Trophoblast cell (in vitro differentiated cells and primary cell): ENCODE measurements at regions not wholly inside any gene's neighbourhood (a gene's known extent, or its start where the extent isn't known, plus 50 kb on each side); places are given as distances from the start of the nearest gene placed in this dataset.

Experiments used
- DNase-seq, 2 donors: peaks; one replicate each; pipeline ENCODE4 v3.0.0-alpha.2; 2016
- H2AFZ ChIP-seq: 2 replicates; pipeline ENCODE4 v1.6.1; 2013; ENCODE audit warnings: low read length, moderate library complexity, mild to moderate bottlenecking; ENCODE audit not compliant: insufficient read depth, poor library complexity
- H2AK5ac ChIP-seq: 2 replicates; pipeline ENCODE4 v1.6.1; 2013; ENCODE audit warnings: mild to moderate bottlenecking, low read length
- H2BK120ac ChIP-seq: 2 replicates; pipeline ENCODE4 v1.6.1; 2013; ENCODE audit warnings: low read length, mild to moderate bottlenecking, moderate library complexity; ENCODE audit not compliant: insufficient read depth, poor library complexity
- H2BK12ac ChIP-seq: 2 replicates; pipeline ENCODE4 v1.6.1; 2013; ENCODE audit warnings: mild to moderate bottlenecking, low read length, moderate library complexity
- H2BK5ac ChIP-seq: 2 replicates; pipeline ENCODE4 v1.6.1; 2013; ENCODE audit warnings: low read length, low read depth, moderate library complexity, mild to moderate bottlenecking; ENCODE audit not compliant: poor library complexity
- H3K14ac ChIP-seq: 2 replicates; pipeline ENCODE4 v1.6.1; 2013; ENCODE audit warnings: mild to moderate bottlenecking, low read length
- H3K18ac ChIP-seq: 2 replicates; pipeline ENCODE4 v1.6.1; 2013; ENCODE audit warnings: mild to moderate bottlenecking, low read length
- H3K23ac ChIP-seq: 2 replicates; pipeline ENCODE4 v1.6.1; 2013; ENCODE audit warnings: low read length
- H3K27ac ChIP-seq: 2 replicates; pipeline ENCODE4 v1.5.1; 2013; ENCODE audit warnings: low read depth, mild to moderate bottlenecking, inconsistent platforms, low read length, moderate library complexity
- H3K27me3 ChIP-seq: 2 replicates; pipeline ENCODE4 v1.6.1; 2013; ENCODE audit warnings: inconsistent platforms, mild to moderate bottlenecking, low read length, moderate library complexity; ENCODE audit not compliant: insufficient read depth
- H3K36me3 ChIP-seq, 2 experiments: 1 replicate in 1 of 2; 2 replicates in 1 of 2; pipeline ENCODE4 v1.6.1; 2013; ENCODE audit warnings: low read length in 2 of 2, mild to moderate bottlenecking in 2 of 2, moderate library complexity in 1 of 2; ENCODE audit not compliant: insufficient read depth in 2 of 2, control insufficient read depth in 1 of 2
- H3K4ac ChIP-seq: 2 replicates; pipeline ENCODE4 v1.6.1; 2013; ENCODE audit warnings: low read depth, mild to moderate bottlenecking, low read length, moderate library complexity
- H3K4me1 ChIP-seq, 2 experiments: 1 replicate in 1 of 2; 2 replicates in 1 of 2; pipeline ENCODE4 v1.6.1; 2013; ENCODE audit warnings: low read length in 2 of 2, mild to moderate bottlenecking in 2 of 2, moderate library complexity in 1 of 2; ENCODE audit not compliant: insufficient read depth in 2 of 2, control insufficient read depth in 1 of 2
- H3K4me2 ChIP-seq: 2 replicates; pipeline ENCODE4 v1.6.1; 2013; ENCODE audit warnings: inconsistent platforms, mild to moderate bottlenecking, low read length, moderate library complexity
- H3K4me3 ChIP-seq: 2 replicates; pipeline ENCODE4 v1.5.1; 2013; ENCODE audit warnings: mild to moderate bottlenecking, low read depth, low read length, inconsistent platforms
- H3K79me1 ChIP-seq: one replicate; pipeline ENCODE4 v1.6.1; 2013; ENCODE audit warnings: low read length
- H3K79me2 ChIP-seq: 2 replicates; pipeline ENCODE4 v1.6.1; 2013; ENCODE audit warnings: low read length, mild to moderate bottlenecking; ENCODE audit not compliant: control insufficient read depth, insufficient read depth, poor library complexity
- H3K9ac ChIP-seq: 2 replicates; pipeline ENCODE4 v1.6.1; 2013; ENCODE audit warnings: mild to moderate bottlenecking, low read length
- H3K9me3 ChIP-seq: 2 replicates; pipeline ENCODE4 v1.6.1; 2013; ENCODE audit warnings: low read depth, mild to moderate bottlenecking, control low read depth, inconsistent platforms, low read length; ENCODE audit not compliant: insufficient read depth
- H4K12ac ChIP-seq: 2 replicates; pipeline ENCODE4 v1.6.1; 2013; ENCODE audit warnings: low read depth, mild to moderate bottlenecking, low read length, moderate library complexity
- H4K8ac ChIP-seq: 2 replicates; pipeline ENCODE4 v1.6.1; 2013; ENCODE audit warnings: low read depth, mild to moderate bottlenecking, low read length, moderate library complexity
- H4K91ac ChIP-seq: one replicate; pipeline ENCODE4 v1.6.1; 2013; ENCODE audit warnings: low read depth, mild to moderate bottlenecking, low read length, moderate library complexity
- WGBS: extraction: QIAGEN DNeasy Blood & Tissue Kit; methylation state at CpG from one replicate; pipeline ENCODE4 v1.1.7; 2013; ENCODE audit warnings: missing lambda C conversion rate; ENCODE audit not compliant: insufficient read length, insufficient coverage; ENCODE audit errors: extremely low coverage; 5-methylcytosine and 5-hydroxymethylcytosine counted together

DNA sequence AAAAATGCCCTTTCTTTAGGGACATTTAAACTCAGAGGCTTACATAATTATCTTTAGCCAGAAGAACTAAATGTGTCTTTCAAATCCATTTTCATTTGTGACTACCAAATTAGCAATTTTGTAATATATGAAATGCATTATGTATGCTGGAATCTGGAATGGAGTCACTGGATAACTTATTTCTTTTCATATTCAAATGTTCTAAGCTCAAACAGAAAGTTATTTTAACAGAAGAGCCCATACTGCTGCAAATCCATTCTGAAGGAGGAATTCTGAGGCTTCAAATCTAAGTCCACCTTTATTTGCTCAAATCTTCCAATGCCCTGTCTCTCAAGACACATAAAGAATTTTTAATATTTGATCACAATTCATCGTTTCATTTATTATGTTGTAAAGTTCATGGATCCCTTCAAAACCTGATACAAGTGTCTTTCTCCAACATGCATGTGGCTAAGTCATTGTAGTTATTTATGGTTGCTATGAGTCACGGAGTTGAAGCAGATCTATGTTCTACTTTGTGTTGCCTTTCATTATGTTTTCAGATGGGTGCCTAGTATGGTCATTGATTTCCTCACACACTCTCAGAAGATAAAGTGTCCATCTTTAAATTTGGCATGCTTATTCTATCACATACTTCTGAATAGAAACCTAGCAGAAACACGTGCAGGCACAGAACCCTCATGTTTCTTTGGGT lies 214.8 kb upstream of the GCFC2 start:
- Histone ChIP-seq H2AFZ (no peak overlapping the region), H3K27ac (no peak overlapping the region), H3K4me3 (no peak overlapping the region), H3K9me3 (no peaks in the 10 kb centered on the region), H2BK12ac (no peak overlapping the region), H3K79me1 (no peaks in the 10 kb centered on the region), H3K9ac (no peak overlapping the region), H4K91ac (no peak overlapping the region), H2BK5ac (no peak overlapping the region), H3K36me3 (no peaks in the 10 kb centered on the region), H4K12ac (no peak overlapping the region), H3K14ac (no peak overlapping the region), H2BK120ac (no peak overlapping the region), H4K8ac (no peak overlapping the region), H3K4me2 (no peak overlapping the region), H2AK5ac (no peak overlapping the region), H3K27me3 (no peaks in the 10 kb centered on the region), H3K79me2 (no peaks in the 10 kb centered on the region), H3K4me1 (no peaks in the 10 kb centered on the region), H3K4ac (no peak overlapping the region), H3K23ac (no peak overlapping the region), H3K18ac (no peak overlapping the region)
- no CpG with 5 or more reads among the region's 3 CpGs for WGBS
- no peak for DNase-seq

GRCh38 chr2:75922191-75922590 lies 211.5 kb upstream of the GCFC2 start:
- no peak overlapping the region for H3K9ac ChIP-seq
- H2BK5ac ChIP-seq, result no peak overlapping the region
- H2AK5ac ChIP-seq, result no peak overlapping the region
- H3K27me3 ChIP-seq, result no peaks in the 10 kb centered on the region
- no peaks in the 10 kb centered on the region for H3K36me3 ChIP-seq
- no peak overlapping the region for H2AFZ ChIP-seq
- no peak overlapping the region for H2BK120ac ChIP-seq
- no peak overlapping the region for H3K4me3 ChIP-seq
- H3K4me1 ChIP-seq, result no peaks in the 10 kb centered on the region
- no peak overlapping the region for H3K4ac ChIP-seq
- H3K23ac ChIP-seq, result no peak overlapping the region
- DNase-seq, result no peak
- no peaks in the 10 kb centered on the region for H3K9me3 ChIP-seq
- no peak overlapping the region for H4K91ac ChIP-seq
- no peak overlapping the region for H4K12ac ChIP-seq
- H3K18ac ChIP-seq, result no peak overlapping the region
- no peak overlapping the region for H2BK12ac ChIP-seq
- H3K27ac ChIP-seq, result no peak overlapping the region
- H3K79me2 ChIP-seq, result no peaks in the 10 kb centered on the region
- H3K79me1 ChIP-seq, result no peaks in the 10 kb centered on the region
- H3K14ac ChIP-seq, result no peak overlapping the region
- H3K4me2 ChIP-seq, result no peak overlapping the region
- no peak overlapping the region for H4K8ac ChIP-seq
- no CpG with 5 or more reads among the region's 2 CpGs for WGBS

DNA sequence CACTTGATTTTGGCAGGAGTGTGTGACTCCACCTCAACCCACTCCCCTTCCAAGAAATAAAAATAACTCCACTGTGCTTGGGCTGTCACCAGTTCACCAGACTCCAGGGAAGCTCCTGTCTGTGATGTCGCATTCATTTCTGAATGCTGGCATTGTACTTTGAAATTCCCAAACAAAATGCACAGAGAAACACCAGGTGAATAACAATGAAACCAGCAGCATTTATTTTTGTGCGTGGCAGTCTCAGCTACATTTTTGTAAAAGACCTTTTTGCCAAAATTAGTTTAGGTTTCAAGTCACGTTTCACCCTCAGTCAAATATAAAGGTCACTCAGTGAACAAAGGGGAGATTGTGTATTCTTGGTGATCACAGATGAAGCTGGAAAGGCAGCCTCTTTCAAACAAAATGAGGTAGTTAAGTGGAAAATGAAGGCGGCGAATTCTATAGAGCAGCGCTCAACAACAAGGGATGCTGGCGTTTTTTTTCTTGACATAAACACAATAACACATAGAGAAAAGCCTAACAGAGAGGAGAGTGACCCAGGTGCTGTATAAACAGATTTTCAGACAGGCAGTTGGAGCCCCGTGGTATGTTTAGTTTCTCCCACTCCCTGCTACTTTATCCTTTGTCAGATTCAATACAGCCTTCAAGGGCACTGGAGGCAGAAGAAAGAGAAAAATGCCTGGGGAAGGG lies 210.3 kb upstream of the GCFC2 start:
- Histone ChIP-seq H2BK12ac (no peak overlapping the region), H4K8ac (no peak overlapping the region)

GRCh38 chr2:75915851-75916634 lies 205.3 kb upstream of the GCFC2 start:
- Histone ChIP-seq H3K4me2 (no peak overlapping the region), H3K79me2 (no peaks in the 10 kb centered on the region), H4K8ac (no peak overlapping the region), H3K18ac (no peak overlapping the region), H3K23ac (no peak overlapping the region), H2BK120ac (no peak overlapping the region), H3K9me3 (no peaks in the 10 kb centered on the region), H2AFZ (no peak overlapping the region), H4K91ac (no peak overlapping the region), H3K4me1 (no peaks in the 10 kb centered on the region), H2BK5ac (no peak overlapping the region), H2AK5ac (no peak overlapping the region), H3K4ac (no peak overlapping the region), H3K27ac (no peak overlapping the region), H3K79me1 (no peaks in the 10 kb centered on the region), H4K12ac (no peak overlapping the region), H3K4me3 (no peak overlapping the region), H3K36me3 (no peaks in the 10 kb centered on the region), H3K14ac (no peak overlapping the region), H2BK12ac (no peak overlapping the region), H3K9ac (no peak overlapping the region), H3K27me3 (no peaks in the 10 kb centered on the region)
- no CpG with 5 or more reads among the region's 5 CpGs for WGBS
- DNase-seq, result no peak

More for the DNA sequence above, 210.3 kb upstream of the GCFC2 start:
- Histone ChIP-seq H3K79me2 (no peaks in the 10 kb centered on the region), H3K4me2 (no peak overlapping the region), H3K79me1 (no peaks in the 10 kb centered on the region), H3K4me3 (no peak overlapping the region), H3K27me3 (no peaks in the 10 kb centered on the region), H3K9ac (no peak overlapping the region), H3K4me1 (no peaks in the 10 kb centered on the region), H2BK120ac (no peak overlapping the region), H3K18ac (no peak overlapping the region), H3K14ac (no peak overlapping the region), H4K12ac (peak overlapping the region; percentile 2), H3K4ac (no peak overlapping the region), H2AK5ac (no peak overlapping the region), H3K36me3 (no peaks in the 10 kb centered on the region), H4K91ac (no peak overlapping the region), H3K23ac (no peak overlapping the region), H3K9me3 (no peaks in the 10 kb centered on the region), H2AFZ (no peak overlapping the region), H2BK5ac (no peak overlapping the region), H3K27ac (no peak overlapping the region)
- DNase-seq, result no peak
- no CpG with 5 or more reads among the region's 8 CpGs for WGBS
